ENCODE measurements at regions not wholly inside any gene's neighbourhood (a gene's known extent, or its start where the extent isn't known, plus 50 kb on each side); places are given as distances from the start of the nearest gene placed in this dataset.

DNA sequence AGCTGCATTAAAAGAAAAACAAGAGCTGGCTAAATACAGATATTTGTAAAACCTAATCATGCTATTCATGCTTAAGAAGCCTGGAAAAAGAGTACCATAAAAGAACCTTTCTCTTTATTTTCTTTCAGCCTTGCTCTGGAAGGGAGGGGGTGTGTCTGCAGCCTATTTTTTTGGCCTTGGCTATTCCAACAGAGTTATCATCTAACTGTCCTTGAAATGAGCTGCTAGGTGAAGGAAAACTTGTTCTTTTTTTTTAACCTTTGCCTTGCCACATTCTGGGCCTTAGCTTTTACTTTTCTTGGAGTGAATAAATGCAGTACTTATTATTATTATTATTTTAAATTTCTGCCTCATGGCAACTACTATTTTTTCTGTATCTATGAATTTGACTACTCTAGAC is 224.9 kb upstream of the SYNCRIP start:
- TF ChIP-seq CTCF (IDR thresholded peaks at IDR 0.05) (no peak), POLR2A (IDR thresholded peaks at IDR 0.05) (no peak)
